C4-2B (cell line): ENCODE measurements at regions not wholly inside any gene's neighbourhood (a gene's known extent, or its start where the extent isn't known, plus 50 kb on each side); places are given as distances from the start of the nearest gene placed in this dataset.

Source experiments
- ZFX ChIP-seq: fragments of 450-650 bp; IDR thresholded peaks from 2 replicates; pipeline ENCODE4 v1.6.1; 2017
- TF ChIP-seq, protein P1 (sequence below): fragments of 450-650 bp; conservative IDR thresholded peaks from 2 replicates; pipeline ENCODE4 v1.5.1; 2017; ENCODE audit warnings: mild to moderate bottlenecking

DNA sequence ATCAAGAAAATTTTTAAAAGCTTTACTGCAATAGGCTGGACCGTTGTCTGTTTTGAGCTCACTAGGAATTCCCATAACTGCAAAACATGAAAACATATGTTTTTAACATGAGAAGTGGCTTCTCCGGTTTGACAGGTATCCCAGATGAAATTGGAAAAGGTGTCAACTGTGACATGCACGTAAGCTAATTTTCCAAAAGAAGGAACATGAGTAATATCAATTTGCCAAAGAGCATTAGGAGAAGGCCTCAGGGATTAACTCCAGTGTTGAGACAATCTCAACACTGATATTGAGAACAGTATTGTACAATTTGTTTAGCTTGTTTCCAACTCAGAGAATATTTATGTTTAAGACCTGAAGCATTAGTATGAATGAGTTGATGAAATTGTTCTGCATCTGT lies 215.5 kb upstream of the KCNN2 start:
- TF ChIP-seq, protein P1, sequence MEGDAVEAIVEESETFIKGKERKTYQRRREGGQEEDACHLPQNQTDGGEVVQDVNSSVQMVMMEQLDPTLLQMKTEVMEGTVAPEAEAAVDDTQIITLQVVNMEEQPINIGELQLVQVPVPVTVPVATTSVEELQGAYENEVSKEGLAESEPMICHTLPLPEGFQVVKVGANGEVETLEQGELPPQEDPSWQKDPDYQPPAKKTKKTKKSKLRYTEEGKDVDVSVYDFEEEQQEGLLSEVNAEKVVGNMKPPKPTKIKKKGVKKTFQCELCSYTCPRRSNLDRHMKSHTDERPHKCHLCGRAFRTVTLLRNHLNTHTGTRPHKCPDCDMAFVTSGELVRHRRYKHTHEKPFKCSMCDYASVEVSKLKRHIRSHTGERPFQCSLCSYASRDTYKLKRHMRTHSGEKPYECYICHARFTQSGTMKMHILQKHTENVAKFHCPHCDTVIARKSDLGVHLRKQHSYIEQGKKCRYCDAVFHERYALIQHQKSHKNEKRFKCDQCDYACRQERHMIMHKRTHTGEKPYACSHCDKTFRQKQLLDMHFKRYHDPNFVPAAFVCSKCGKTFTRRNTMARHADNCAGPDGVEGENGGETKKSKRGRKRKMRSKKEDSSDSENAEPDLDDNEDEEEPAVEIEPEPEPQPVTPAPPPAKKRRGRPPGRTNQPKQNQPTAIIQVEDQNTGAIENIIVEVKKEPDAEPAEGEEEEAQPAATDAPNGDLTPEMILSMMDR, result no peak
- TF ChIP-seq ZFX, result no peak
